ENCODE measurements at regions not wholly inside any gene's neighbourhood (a gene's known extent, or its start where the extent isn't known, plus 50 kb on each side); places are given as distances from the start of the nearest gene placed in this dataset.

DNA sequence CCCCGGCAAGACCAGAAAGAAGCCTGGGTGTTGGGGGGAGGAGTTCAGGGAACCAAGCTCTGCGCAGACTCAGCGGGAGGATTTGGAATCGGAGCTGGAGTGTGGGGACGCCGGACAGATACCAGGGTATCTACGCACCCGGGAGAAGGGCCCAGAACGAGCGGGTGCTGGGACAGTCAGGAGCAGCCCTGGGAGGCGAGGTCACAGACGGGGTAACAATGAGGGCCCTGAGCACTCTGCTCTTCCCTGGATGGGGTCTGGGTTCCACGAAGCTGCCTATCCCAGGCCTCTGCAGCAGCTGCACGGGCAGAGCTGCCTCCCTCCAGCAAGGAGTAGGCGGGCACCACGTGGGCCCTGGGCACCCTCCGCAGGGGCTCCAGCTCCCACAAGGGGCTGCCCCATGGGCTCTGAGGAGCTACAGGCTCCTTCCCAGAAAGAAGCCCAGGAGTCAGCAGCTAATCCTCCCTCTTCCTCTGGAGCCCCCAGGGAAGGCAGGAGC is 197.2 kb downstream of the BRD1 start:
- WGBS, 5 donors: 91 to 94% (median 93%) methylated on average over 12 to 17 of the region's 17 CpGs
- Histone ChIP-seq H3K4me3 (no peak overlapping the region), H3K9me3 (no peaks in the 10 kb centered on the region), H3K27ac (no peak overlapping the region), H3K4me1 (peaks cover 5 to 40% (median 16%) of the 10 kb centered on the region in 6 donors), H3K27me3 (replicated peaks in 1 of 7) (no peaks in the 10 kb centered on the region), H3K36me3 (peaks cover 0 to 39% (median 0%) of the 10 kb centered on the region in 6 donors)
- no peak for DNase-seq
- intact Hi-C loops (cut with DNase I; ENCODE audit: low total_unique reads): no loop called here
- TF ChIP-seq, protein P1, sequence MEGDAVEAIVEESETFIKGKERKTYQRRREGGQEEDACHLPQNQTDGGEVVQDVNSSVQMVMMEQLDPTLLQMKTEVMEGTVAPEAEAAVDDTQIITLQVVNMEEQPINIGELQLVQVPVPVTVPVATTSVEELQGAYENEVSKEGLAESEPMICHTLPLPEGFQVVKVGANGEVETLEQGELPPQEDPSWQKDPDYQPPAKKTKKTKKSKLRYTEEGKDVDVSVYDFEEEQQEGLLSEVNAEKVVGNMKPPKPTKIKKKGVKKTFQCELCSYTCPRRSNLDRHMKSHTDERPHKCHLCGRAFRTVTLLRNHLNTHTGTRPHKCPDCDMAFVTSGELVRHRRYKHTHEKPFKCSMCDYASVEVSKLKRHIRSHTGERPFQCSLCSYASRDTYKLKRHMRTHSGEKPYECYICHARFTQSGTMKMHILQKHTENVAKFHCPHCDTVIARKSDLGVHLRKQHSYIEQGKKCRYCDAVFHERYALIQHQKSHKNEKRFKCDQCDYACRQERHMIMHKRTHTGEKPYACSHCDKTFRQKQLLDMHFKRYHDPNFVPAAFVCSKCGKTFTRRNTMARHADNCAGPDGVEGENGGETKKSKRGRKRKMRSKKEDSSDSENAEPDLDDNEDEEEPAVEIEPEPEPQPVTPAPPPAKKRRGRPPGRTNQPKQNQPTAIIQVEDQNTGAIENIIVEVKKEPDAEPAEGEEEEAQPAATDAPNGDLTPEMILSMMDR (IDR thresholded peaks at IDR 0.05 in 8 of 11, conservative IDR thresholded peaks at IDR 0.05 in 3 of 11): no peak
- TF ChIP-seq POLR2AphosphoS5 (IDR thresholded peaks at IDR 0.05) (no peak), POLR2A (IDR thresholded peaks at IDR 0.05) (no peak)

DNA sequence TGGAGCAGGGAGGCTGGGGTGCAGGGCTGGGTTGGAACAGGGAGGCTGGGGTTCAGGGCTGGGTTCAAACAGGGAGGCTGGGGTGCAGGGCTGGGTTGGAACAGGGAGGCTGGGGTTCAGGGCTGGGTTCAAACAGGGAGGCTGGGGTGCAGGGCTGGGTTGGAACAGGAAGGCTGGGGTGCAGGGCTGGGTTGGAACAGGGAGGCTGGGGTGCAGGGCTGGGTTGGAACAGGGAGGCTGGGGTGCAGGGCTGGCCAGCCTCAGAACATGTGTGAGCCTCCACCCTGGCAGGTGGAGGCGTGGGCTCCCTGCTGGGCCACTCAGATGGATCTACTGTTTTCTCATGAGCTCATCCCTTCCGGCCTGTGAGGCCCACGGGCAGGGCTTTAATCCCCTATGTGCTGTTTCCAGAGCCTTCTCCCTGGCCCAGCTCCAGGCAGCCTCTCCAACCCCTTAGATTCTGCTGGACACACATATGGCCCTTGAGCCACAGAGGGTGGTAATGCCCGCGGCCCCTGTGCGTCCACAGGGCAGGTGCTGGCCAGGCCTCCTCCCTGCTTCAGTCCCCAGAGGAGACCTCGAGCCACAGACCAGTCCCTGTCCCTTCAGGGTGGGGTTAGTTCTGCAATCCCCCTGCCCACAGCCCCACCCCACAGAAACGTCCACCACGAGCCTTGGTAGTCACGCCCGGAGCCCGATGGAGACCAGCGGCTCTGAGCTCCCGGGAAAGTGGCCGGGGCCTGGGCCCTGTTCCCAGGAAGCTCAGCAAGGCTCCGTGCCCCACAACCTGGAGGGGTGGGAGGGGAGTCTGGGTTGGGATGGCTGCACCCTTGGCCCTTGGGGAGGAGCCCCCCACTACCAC is 197.9 kb downstream of the BRD1 start:
- Histone ChIP-seq H3K9me3 (no peaks in the 10 kb centered on the region), H3K27ac (no peak overlapping the region), H3K4me1 (peaks cover 5 to 39% (median 16%) of the 10 kb centered on the region in 6 donors), H3K4me3 (no peak overlapping the region), H3K36me3 (peaks cover 0 to 35% (median 0%) of the 10 kb centered on the region in 6 donors), H3K27me3 (replicated peaks in 1 of 7) (no peaks in the 10 kb centered on the region)
- WGBS, 5 donors: 78 to 89% (median 88%) methylated on average over 5 to 16 of the region's 16 CpGs
- DNase-seq: peak; percentile 42
- intact Hi-C loops (cut with DNase I; ENCODE audit: low total_unique reads): no loop called here
- TF ChIP-seq POLR2A (IDR thresholded peaks at IDR 0.05): no peak
- TF ChIP-seq POLR2AphosphoS5 (IDR thresholded peaks at IDR 0.05): no peak

DNA sequence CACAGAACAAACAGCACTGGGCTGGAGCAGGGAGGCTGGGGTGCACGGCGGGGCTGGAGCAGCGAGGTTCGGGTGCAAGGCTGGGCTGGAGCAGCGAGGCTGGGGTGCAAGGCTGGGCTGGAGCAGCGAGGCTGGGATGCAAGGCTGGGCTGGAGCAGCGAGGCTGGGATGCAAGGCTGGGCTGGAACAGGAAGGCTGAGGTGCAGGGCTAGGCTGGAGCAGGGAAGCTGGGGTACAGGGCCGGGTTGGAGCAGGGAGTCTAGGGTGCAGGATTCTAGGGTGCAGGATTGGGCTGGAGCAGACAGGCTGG is 198.5 kb downstream of the BRD1 start:
- peak; percentile 39 for DNase-seq
- Histone ChIP-seq H3K36me3 (peaks cover 0 to 40% (median 0%) of the 10 kb centered on the region in 6 donors), H3K4me1 (peaks cover 5 to 33% (median 16%) of the 10 kb centered on the region in 6 donors), H3K4me3 (no peak overlapping the region), H3K9me3 (no peaks in the 10 kb centered on the region), H3K27me3 (replicated peaks in 1 of 7) (no peaks in the 10 kb centered on the region), H3K27ac (no peak overlapping the region)
- intact Hi-C loops (cut with DNase I; ENCODE audit: low total_unique reads): no loop called here
- WGBS, 5 donors: 89 to 96% (median 93%) methylated on average over 8 of the region's 8 CpGs
- TF ChIP-seq POLR2AphosphoS5 (IDR thresholded peaks at IDR 0.05) (no peak), POLR2A (IDR thresholded peaks at IDR 0.05) (no peak)

DNA sequence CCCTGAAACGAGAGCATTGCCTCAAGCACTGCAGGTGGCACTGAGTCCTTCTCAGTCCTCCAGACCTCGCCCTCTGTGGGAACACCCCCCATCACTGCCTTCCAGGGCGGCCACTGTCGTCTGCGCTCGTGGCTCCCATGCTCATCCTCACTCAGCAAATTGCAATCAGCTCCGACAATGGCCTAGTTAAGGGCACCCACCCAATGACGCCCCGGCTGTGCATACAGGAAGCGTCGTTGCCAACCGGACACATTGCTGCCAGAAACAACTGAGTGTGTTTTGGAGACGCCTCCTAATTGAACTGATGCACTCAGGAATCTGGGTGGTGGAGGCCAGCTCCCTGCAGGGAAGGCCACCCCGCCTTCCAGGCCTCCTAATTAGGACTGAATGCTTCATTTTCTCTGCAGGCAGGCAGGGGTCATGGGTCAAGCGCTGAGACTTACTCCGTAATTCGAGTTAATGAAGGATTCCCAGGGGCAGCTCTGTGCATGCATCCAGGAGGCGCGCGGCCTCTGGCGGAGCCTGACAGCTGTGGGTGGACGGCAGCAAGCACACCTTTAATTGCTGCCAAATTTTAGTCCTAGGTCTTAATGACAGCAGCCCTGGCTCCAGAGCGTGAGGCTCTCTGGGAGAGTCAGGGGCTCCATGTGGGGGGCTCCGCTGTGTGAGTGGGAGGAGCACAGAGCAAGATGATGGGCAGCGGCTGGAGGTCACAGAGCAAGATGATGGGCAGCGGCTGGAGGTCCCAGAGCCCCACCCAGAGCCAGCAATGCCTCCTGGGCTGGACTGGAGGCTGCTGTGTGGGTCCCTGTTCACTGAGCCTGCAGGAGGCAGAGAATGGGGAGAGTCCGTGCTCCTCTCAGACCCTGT is 199.0 kb downstream of the BRD1 start:
- Histone ChIP-seq H3K4me3 (no peak overlapping the region), H3K36me3 (peaks cover 0 to 46% (median 0%) of the 10 kb centered on the region in 6 donors), H3K27me3 (replicated peaks in 1 of 7) (no peaks in the 10 kb centered on the region), H3K4me1 (peaks cover 5 to 27% (median 16%) of the 10 kb centered on the region in 6 donors), H3K9me3 (no peaks in the 10 kb centered on the region), H3K27ac (no peak overlapping the region)
- WGBS, 5 donors: 76 to 81% (median 80%) methylated on average over 24 to 27 of the region's 27 CpGs
- no peak for TF ChIP-seq POLR2AphosphoS5 (IDR thresholded peaks at IDR 0.05)
- TF ChIP-seq POLR2A (IDR thresholded peaks at IDR 0.05): no peak
- TF ChIP-seq, protein P1 (IDR thresholded peaks at IDR 0.05 in 8 of 11, conservative IDR thresholded peaks at IDR 0.05 in 3 of 11): no peak
- peak; percentile 69 for DNase-seq
- intact Hi-C loops (cut with DNase I; ENCODE audit: low total_unique reads): no loop called here

Data from spleen (tissue), 11 donors.